T-helper 1 cell treated with Interleukin-12 subunit alpha and Interleukin-12 subunit beta and Interleukin-4 antibody, amounts not matched to agents 30 μg/mL and 1 μg/mL, for 36 hours (primary cell): ENCODE measurements at regions not wholly inside any gene's neighbourhood (a gene's known extent, or its start where the extent isn't known, plus 50 kb on each side); places are given as distances from the start of the nearest gene placed in this dataset.
A peak's percentile ranks its signal among the peaks of the same experiment; 100 is the strongest.

Experiments used
- H3K27ac Mint-ChIP-seq: one replicate; pipeline ENCODE4 v1.8.0; 2021; ENCODE audit warnings: mild to moderate bottlenecking, mixed read lengths
- H3K27me3 Mint-ChIP-seq: one replicate; pipeline ENCODE4 v1.8.0; 2021; ENCODE audit warnings: low read depth, mixed read lengths
- H3K36me3 Mint-ChIP-seq: one replicate; pipeline ENCODE4 v1.8.0; 2021; ENCODE audit warnings: low read depth, mixed read lengths
- H3K4me1 Mint-ChIP-seq: one replicate; pipeline ENCODE4 v1.8.0; 2021; ENCODE audit warnings: low read depth, mixed read lengths
- H3K4me3 Mint-ChIP-seq: one replicate; pipeline ENCODE4 v1.8.0; 2021; ENCODE audit warnings: mild to moderate bottlenecking, moderate library complexity, mixed read lengths
- H3K9me3 Mint-ChIP-seq: one replicate; pipeline ENCODE4 v1.8.0; 2021; ENCODE audit warnings: mixed read lengths

DNA sequence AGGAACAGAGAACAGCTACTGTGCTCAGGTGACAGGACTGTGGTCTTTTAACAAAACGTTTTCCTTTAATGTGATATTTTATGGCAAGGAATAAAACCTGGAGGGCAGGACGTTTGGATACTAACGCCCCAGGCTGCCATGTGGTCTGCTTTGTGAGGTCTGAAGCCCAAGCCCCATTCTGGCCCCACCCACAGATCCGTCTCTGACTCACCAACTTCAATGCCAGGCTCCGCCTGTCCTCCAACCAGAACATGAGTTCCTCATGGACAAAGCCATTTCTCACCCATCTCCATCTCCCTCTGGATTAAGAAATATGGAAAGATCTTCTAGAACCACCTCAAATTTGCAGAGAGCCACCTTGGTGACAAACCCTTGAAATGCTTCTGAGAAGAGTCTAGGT is 148.8 kb downstream of the CRYBB2 start:
- Mint-ChIP-seq H3K36me3 (peaks cover 6% of the 10 kb centered on the region), H3K4me3 (no peak overlapping the region), H3K4me1 (peaks cover 2% of the 10 kb centered on the region), H3K27me3 (no peaks in the 10 kb centered on the region), H3K27ac (no peak overlapping the region), H3K9me3 (no peaks in the 10 kb centered on the region)

DNA sequence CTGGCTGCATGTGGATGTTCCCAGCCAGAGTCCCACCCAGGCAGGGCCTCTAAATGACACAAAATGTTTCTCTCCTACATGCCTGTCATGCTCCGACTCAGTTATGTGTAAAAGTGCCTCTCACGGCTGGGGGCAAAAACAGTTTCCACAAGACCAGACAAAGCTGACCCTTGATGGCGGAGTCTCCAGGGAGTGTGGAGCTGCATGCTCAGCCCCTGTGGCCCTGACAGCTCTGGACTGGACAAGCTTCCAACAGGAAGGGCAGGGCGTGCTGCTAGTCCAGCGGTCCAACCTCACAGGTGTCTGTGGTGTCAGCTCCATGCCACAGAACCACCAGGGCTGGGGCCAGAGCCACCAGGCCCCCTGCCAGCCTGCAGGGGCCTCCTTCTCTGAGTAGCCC is 149.6 kb downstream of the CRYBB2 start:
- Mint-ChIP-seq H3K27ac (no peak overlapping the region), H3K9me3 (no peaks in the 10 kb centered on the region), H3K36me3 (peaks cover 6% of the 10 kb centered on the region), H3K4me3 (no peak overlapping the region), H3K4me1 (peaks cover 2% of the 10 kb centered on the region), H3K27me3 (no peaks in the 10 kb centered on the region)

DNA sequence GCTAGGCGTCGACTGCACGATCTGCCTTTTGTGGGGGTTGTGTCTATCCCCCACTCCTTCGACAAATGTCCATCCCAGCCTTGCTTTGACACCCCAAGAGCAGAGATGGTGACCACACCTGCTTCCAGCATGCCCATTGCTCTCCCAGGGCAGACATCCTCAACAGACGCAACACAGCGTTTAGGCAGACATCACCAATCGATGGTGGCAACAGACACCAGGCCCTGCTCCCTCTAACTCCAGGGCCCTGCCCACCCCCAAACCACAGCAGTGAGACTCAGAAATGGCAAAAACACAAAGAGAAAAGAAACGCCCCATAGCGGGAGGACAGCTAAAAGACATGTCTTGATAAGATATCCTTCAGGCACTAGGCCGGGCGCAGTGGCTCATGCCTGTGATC is 150.9 kb downstream of the CRYBB2 start:
- Mint-ChIP-seq H3K4me1 (peaks cover 10% of the 10 kb centered on the region), H3K27ac (no peak overlapping the region), H3K9me3 (no peaks in the 10 kb centered on the region), H3K36me3 (peaks cover 8% of the 10 kb centered on the region), H3K27me3 (no peaks in the 10 kb centered on the region), H3K4me3 (no peak overlapping the region)

DNA sequence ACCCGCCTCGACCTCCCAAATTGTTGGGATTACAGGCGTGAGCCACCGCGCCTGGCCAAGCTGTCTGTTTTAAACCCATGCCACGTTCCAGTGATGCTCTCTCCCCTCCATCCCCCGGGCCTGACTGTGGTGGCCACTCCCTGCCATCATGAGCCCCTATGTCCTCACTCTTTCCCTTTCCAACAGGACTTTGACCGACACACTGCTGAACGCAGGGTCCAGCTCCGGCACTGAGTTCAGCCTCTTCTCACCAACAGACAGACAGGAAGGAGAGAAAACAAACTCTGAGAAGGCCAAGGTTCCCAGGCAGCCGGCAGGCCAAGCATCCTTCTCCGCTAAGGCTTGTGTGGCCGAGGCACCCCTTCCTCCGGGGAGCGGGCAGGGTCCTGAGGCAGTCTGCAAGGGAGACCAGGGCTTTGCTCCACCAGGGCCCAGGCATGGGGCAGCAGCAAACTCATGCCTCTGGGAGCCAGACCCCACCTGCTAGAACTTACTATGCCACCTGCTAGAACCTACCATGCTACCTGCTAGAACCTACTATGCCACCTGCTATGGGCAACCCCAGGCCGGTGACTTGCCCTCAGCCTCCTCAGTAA is 152.7 kb downstream of the CRYBB2 start:
- H3K36me3 Mint-ChIP-seq = peaks cover 8% of the 10 kb centered on the region
- H3K27ac Mint-ChIP-seq = no peak overlapping the region
- H3K9me3 Mint-ChIP-seq = no peaks in the 10 kb centered on the region
- H3K4me1 Mint-ChIP-seq = peaks cover 10% of the 10 kb centered on the region
- H3K27me3 Mint-ChIP-seq = no peaks in the 10 kb centered on the region
- no peak overlapping the region for H3K4me3 Mint-ChIP-seq

DNA sequence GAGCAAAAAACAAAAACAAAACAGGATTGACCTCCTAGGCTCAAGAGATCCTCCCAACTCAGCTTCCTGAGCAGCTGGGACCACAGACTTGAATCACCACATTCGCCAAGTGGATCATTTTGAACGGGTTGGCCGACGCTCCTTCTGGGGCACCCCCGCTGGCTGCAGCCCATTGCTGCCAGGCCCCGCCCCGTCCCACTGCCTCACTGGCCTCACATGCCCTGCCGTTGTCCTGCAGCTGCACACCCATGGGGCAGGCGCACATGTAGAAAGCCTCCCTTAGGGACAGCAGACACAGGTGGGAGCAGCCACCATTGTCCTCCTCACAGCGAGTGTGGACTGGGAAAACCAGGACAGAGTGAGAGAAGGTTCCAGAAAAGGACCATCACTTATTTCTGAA is 154.5 kb downstream of the CRYBB2 start:
- Mint-ChIP-seq H3K9me3 (no peaks in the 10 kb centered on the region), H3K27me3 (no peaks in the 10 kb centered on the region), H3K27ac (no peak overlapping the region), H3K36me3 (peaks cover 8% of the 10 kb centered on the region), H3K4me3 (no peak overlapping the region), H3K4me1 (peaks cover 8% of the 10 kb centered on the region)

DNA sequence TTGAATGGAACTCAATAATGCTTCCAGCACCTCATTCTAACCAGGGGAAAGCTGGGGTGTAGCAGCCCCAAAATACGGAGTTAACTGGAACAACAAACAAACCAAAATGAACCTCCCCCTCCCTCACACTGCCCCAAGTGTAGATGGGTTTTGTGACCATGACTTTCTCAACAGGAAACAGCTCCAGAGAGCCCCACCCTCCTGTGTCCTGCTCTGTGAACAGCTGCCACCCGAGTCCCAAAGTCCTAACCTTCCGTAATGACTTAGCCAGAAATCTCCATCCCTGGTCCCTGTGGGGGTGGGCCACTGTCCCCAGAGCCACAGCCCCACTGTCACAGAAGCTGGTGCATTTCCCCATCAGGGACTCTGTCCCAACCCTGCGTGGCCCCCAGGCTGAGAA is 155.4 kb downstream of the CRYBB2 start:
- Mint-ChIP-seq H3K27ac (peak overlapping the region; percentile 42), H3K36me3 (peaks cover 12% of the 10 kb centered on the region), H3K4me3 (no peak overlapping the region), H3K27me3 (no peaks in the 10 kb centered on the region), H3K4me1 (peaks cover 8% of the 10 kb centered on the region), H3K9me3 (no peaks in the 10 kb centered on the region)

DNA sequence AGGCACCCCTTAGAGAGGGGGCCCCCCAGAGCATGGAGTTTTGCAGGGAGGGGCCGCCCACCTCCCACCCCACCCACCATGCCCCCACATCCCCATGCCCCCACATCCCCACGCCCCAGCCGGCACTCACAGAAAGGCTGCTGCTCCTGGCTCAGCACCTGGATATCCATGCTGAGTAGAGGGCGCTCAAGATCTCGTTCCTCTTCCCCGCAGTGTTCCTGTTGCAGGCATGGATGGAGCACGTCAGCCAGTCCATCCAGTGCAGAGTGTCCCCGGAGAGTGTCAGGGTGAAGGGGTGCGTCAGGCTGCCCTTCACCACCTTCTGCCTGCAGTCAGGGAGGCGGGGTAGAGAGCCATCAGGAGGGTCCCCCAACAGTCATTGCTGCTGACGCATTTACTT is 156.2 kb downstream of the CRYBB2 start:
- H3K9me3 Mint-ChIP-seq = no peaks in the 10 kb centered on the region
- peaks cover 8% of the 10 kb centered on the region for H3K4me1 Mint-ChIP-seq
- H3K4me3 Mint-ChIP-seq = no peak overlapping the region
- H3K27ac Mint-ChIP-seq = no peak overlapping the region
- no peaks in the 10 kb centered on the region for H3K27me3 Mint-ChIP-seq
- H3K36me3 Mint-ChIP-seq = peaks cover 12% of the 10 kb centered on the region

DNA sequence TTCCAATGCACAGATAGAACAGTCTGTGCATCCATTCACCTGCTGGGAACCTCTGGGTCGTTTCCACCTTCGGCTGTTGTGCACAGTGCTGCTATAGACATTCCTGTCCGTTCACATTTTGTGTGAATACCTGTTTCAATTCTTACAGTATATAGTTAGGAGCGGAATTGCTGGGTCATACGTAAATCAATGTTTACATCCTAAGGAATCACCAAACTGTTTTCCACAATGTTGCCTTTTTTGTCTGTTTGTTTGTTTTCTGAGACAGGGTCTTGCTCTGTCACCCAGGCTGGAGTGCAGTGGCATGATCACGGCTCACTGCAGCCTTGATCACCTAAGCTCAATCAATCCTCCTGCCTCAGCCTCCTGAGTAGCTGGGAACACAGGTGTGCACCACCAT is 158.3 kb downstream of the CRYBB2 start:
- Mint-ChIP-seq H3K36me3 (peaks cover 6% of the 10 kb centered on the region), H3K4me1 (peaks cover 8% of the 10 kb centered on the region), H3K27ac (no peak overlapping the region), H3K4me3 (no peak overlapping the region), H3K27me3 (no peaks in the 10 kb centered on the region), H3K9me3 (no peaks in the 10 kb centered on the region)

DNA sequence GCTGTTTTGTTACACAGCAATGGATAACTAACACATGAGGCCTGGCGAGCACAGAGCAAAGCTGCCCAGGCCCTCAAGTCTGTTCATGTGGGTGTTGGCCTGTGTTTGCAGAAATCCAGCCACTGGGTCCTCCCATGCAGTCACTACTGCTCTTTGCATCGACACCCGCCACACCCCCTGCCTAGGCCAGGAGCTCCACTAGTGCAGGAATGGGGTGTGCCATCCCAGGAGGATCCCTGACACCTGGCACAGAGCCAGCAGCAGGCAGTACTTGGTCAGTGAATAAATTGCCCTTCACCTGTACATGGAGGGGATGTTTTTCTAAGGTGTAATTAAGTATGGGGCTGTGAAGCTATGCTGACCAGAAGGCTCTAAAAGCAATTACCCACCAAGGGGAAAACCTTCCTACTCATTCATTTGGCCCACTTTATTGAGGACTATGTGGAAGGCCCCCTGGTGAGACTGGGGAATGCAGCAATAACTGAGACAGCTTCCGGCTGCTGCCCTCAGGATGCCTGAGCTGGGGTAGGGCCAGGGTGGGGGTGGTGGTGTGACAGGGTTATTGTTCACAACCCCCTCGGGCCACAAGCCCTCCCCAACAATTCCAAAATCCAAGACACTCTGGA is 160.8 kb downstream of the CRYBB2 start:
- H3K4me1 Mint-ChIP-seq = no peaks in the 10 kb centered on the region
- peaks cover 4% of the 10 kb centered on the region for H3K36me3 Mint-ChIP-seq
- no peak overlapping the region for H3K27ac Mint-ChIP-seq
- no peaks in the 10 kb centered on the region for H3K9me3 Mint-ChIP-seq
- no peaks in the 10 kb centered on the region for H3K27me3 Mint-ChIP-seq
- no peak overlapping the region for H3K4me3 Mint-ChIP-seq

DNA sequence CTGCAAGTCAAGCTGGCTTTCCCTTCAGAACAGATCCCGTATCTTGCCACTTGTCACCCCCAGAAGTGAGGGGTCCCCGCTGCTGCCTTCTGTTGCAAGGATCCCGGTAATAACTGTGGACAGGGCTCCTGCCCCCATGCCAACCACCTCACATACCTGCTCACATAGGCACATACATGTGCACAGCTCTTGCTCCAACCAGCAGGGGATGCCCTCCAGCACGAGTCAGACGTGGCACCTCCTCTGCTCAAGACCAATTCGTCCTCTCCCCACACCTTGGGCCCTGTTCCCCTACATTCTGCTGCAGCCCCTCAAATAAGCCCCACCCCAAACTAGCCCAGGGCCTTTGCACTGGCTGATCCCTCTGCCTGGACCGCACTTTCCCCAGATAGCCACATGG is 163.3 kb downstream of the CRYBB2 start:
- peaks cover 16% of the 10 kb centered on the region for H3K4me1 Mint-ChIP-seq
- H3K27me3 Mint-ChIP-seq = no peaks in the 10 kb centered on the region
- H3K9me3 Mint-ChIP-seq = no peaks in the 10 kb centered on the region
- H3K36me3 Mint-ChIP-seq = peaks cover 4% of the 10 kb centered on the region
- no peak overlapping the region for H3K4me3 Mint-ChIP-seq
- H3K27ac Mint-ChIP-seq = no peak overlapping the region

DNA sequence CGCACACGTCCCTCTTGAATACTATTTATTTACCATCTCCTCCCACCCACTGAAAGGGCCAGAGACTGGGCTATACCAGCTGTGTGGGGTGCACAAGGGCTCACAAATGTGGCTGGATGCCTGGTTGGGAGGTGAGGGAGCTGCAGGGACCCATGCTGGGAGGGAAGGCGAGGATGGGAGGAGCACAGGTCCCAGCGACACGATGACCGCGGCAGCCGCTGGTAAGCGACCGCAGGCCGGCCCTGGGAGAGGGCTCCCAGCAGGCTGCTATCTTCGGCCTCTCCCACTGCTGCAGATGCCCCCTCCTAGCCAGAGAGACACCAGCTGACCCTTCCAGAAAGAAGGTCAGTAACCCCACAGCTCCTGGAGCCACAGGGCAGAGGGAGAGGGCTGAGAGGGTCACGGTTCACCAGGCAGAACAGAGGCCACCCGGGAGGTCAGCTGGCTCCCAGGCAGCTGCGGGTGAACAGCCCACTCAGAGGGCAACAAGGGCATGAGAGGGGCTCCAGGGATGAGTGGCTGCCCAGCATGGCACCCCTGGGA is 163.9 kb downstream of the CRYBB2 start:
- no peak overlapping the region for H3K27ac Mint-ChIP-seq
- peaks cover 4% of the 10 kb centered on the region for H3K36me3 Mint-ChIP-seq
- H3K4me1 Mint-ChIP-seq = peaks cover 20% of the 10 kb centered on the region
- no peaks in the 10 kb centered on the region for H3K27me3 Mint-ChIP-seq
- H3K4me3 Mint-ChIP-seq = no peak overlapping the region
- H3K9me3 Mint-ChIP-seq = no peaks in the 10 kb centered on the region

DNA sequence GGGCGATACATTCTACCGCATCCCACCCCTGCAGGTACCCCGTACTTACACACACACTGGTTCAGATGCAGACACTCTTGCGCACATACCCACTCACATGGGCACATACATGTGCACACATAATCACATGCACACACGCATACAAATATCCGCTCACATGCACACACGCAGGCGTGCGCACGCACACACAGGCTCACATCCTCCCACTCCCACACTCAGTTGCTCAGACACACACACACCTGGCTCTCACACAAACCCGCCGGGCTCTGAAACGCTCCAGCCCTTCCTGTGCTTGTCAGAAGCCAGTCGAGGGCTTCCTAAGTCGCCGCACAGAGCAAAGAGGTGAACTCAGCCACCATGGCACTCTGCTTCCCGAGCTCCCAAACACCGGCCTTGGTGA is 164.5 kb downstream of the CRYBB2 start:
- Mint-ChIP-seq H3K4me1 (peaks cover 25% of the 10 kb centered on the region), H3K4me3 (no peak overlapping the region), H3K9me3 (no peaks in the 10 kb centered on the region), H3K27me3 (no peaks in the 10 kb centered on the region), H3K27ac (no peak overlapping the region), H3K36me3 (peaks cover 4% of the 10 kb centered on the region)

DNA sequence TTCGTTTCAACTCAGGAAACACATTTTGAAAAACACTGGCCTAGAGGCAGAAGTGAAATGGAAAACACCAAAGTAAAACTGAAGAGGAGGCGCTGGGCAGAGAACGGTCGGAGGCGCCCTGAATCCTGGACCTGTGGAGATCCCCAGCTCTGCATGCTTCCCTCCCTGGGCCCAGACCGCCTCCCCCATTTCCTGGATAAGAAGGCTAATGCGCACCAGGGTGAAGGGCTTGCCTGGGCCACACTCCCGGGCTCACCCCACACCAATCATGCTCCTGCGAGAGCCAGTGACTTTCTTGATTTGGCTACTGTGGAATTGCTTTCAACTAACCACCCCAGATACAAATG is 167.1 kb downstream of the CRYBB2 start:
- Mint-ChIP-seq H3K4me3 (no peak overlapping the region), H3K9me3 (no peaks in the 10 kb centered on the region), H3K27ac (no peak overlapping the region)

DNA sequence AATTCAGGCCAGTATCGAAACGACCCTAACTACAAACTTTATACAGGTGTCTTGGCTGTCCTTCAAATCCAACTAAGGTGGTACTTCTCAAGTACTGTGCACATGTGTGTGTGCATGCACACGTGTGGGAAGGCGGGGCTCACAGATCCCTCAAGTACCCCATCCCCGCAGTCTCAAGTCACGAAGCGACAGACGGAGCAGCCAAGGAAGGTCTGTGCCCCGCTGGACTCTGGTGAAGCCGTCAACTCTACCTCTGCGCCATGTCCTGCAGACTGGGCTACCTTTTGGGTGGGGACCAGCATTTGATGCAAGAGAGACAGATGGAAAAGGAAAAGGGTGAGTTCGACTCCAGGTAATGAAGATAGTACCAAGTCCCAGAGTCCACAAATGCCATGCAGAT is 169.0 kb downstream of the CRYBB2 start:
- no peaks in the 10 kb centered on the region for H3K36me3 Mint-ChIP-seq
- no peaks in the 10 kb centered on the region for H3K27me3 Mint-ChIP-seq
- no peak overlapping the region for H3K27ac Mint-ChIP-seq
- H3K4me3 Mint-ChIP-seq = no peak overlapping the region
- H3K4me1 Mint-ChIP-seq = peaks cover 37% of the 10 kb centered on the region
- H3K9me3 Mint-ChIP-seq = no peaks in the 10 kb centered on the region

More for the DNA sequence above, 167.1 kb downstream of the CRYBB2 start:
- Mint-ChIP-seq H3K36me3 (no peaks in the 10 kb centered on the region), H3K4me1 (peaks cover 37% of the 10 kb centered on the region), H3K27me3 (no peaks in the 10 kb centered on the region)

DNA sequence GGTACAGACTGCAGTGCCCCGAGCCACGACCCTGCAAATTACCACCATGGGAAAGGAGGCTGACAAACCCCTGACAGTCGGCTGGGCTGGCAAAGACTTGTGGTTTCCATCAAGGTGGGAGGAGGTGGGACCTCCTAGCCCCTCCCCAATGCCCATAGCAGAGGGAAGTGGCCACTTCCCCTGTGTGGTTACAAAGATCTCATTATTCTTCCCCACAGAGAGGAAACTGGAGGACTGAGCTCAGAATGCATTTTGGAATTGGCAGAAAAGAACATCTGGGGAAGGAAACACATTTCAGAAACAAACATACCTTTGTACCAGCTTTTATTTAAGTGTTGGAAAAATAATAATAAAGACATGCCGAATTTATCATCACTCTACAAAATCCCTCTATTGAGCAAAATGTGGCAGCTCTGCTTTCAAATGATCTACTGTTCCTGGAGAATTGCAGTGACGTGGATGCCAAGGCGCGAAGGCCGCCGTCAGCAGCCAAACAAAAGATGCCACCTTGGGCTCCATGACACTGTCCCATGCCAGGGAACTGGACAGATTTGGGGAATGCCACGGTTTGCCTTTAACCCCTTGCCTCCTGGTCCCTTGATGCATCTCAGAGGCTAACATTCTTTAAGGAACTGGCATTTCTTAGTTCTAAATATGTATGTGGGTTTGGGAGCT is 169.6 kb downstream of the CRYBB2 start:
- Mint-ChIP-seq H3K36me3 (no peaks in the 10 kb centered on the region), H3K9me3 (no peaks in the 10 kb centered on the region)

More for the DNA sequence above, 169.6 kb downstream of the CRYBB2 start:
- Mint-ChIP-seq H3K4me1 (peaks cover 37% of the 10 kb centered on the region), H3K4me3 (peak overlapping the region; percentile 21), H3K27ac (no peak overlapping the region), H3K27me3 (no peaks in the 10 kb centered on the region)
